Stomach (tissue), 8 donors: ENCODE measurements at regions not wholly inside any gene's neighbourhood (a gene's known extent, or its start where the extent isn't known, plus 50 kb on each side); places are given as distances from the start of the nearest gene placed in this dataset.

Experiments used
- DNase-seq, 2 donors: peaks; one replicate each; pipeline versions ENCODE4 v3.0.0 to v3.0.0-alpha.2; 2013 to 2019
- H3K27ac ChIP-seq, 5 donors: fragments of 200-600 bp in 4 of 5; sonication (generic) in 4 of 5; one replicate each; pipeline ENCODE4 v1.5.1; 2013 to 2019; ENCODE audit warnings: mild to moderate bottlenecking in 1 of 5, moderate library complexity in 1 of 5
- H3K27me3 ChIP-seq, 3 donors: fragments of 200-600 bp; sonication (generic); one replicate each; pipeline ENCODE4 v1.5.1; 2017 to 2019; ENCODE audit warnings: mixed run types in 1 of 3
- H3K36me3 ChIP-seq, 4 donors: fragments of 200-600 bp; sonication (generic); 1 replicate in 3 of 4; 2 replicates in 1 of 4; pipeline ENCODE4 v1.5.1; 2016 to 2019
- H3K4me1 ChIP-seq, 4 donors: fragments of 200-600 bp; sonication (generic); one replicate each; pipeline ENCODE4 v1.5.1; 2016 to 2019
- H3K4me3 ChIP-seq, 4 donors: fragments of 200-600 bp; sonication (generic) in 3 of 4; one replicate each; pipeline ENCODE4 v1.5.1; 2016 to 2019; ENCODE audit warnings: mild to moderate bottlenecking in 1 of 4
- H3K9me3 ChIP-seq, 4 donors: fragments of 200-600 bp; sonication (generic); one replicate each; pipeline ENCODE4 v1.5.1; 2016 to 2019
- EP300 ChIP-seq: sonication (generic); formaldehyde crosslinking; IDR thresholded peaks from one replicate; pipeline ENCODE4 v1.6.1; 2017; ENCODE audit warnings: antibody characterized with exemption
- POLR2A ChIP-seq, 4 donors: fragments of 450-650 bp; IDR thresholded peaks; one replicate each; pipeline ENCODE4 v1.6.1; 2016; ENCODE audit warnings: antibody characterized with exemption in 4 of 4, control low read depth in 2 of 4, mild to moderate bottlenecking in 1 of 4, moderate library complexity in 1 of 4
- POLR2AphosphoS5 ChIP-seq, 3 donors: sonication (generic); formaldehyde crosslinking; IDR thresholded peaks; one replicate each; pipeline ENCODE4 v1.6.1; 2016; ENCODE audit warnings: antibody characterized with exemption in 3 of 3
- WGBS, 5 donors: extraction: QIAGEN DNeasy Blood & Tissue Kit in 3 of 5; methylation state at CpG; one replicate each; pipeline versions ENCODE4 v1.1.5 to v1.1.7; 2013 to 2018; 5-methylcytosine and 5-hydroxymethylcytosine counted together
- intact Hi-C: fragments of 100-400 bp; cut with DNase I; formaldehyde crosslinking; loops from one replicate; pipeline ENCODE4 v1.15.1; 2023; ENCODE audit warnings: low total_unique reads
- TF ChIP-seq, protein P1 (sequence below), 7 experiments: fragments of 450-650 bp in 4 of 7; fragments of 200-600 bp in 3 of 7; sonication (generic) in 3 of 7; IDR thresholded peaks; one replicate each; pipeline ENCODE4 v1.5.1; 2016 to 2019; ENCODE audit warnings: antibody characterized with exemption in 7 of 7, control low read depth in 2 of 7, mild to moderate bottlenecking in 1 of 7
- donor health status: healthy with polysubstance abuse.
- donor health status: Bipolar disorder and iron deficiency.
- donor health status: healthy.

DNA sequence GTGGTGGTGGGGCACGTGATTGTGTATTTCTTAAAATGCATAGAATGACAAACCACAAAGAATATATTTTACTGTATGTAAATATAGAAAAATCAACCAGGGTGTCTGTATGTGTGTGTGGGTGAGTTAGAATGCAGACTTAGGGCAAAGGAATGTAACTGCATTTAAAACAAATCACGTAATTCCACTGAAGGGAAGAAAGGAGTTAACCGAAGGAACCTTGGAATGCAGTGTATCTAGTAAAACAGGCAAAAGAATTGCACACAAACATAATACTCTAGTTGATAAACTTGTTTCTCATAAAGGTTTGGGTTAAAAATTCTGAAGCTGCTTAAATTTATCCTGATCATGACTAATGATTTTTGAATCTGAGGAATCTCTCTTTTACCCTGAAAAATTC is 134.9 kb downstream of the ADRA2A start:
- TF ChIP-seq EP300 = no peak
- TF ChIP-seq POLR2A (IDR thresholded peaks at IDR 0.05) = no peak
- TF ChIP-seq POLR2AphosphoS5 (IDR thresholded peaks at IDR 0.05) = no peak
- TF ChIP-seq, protein P1, sequence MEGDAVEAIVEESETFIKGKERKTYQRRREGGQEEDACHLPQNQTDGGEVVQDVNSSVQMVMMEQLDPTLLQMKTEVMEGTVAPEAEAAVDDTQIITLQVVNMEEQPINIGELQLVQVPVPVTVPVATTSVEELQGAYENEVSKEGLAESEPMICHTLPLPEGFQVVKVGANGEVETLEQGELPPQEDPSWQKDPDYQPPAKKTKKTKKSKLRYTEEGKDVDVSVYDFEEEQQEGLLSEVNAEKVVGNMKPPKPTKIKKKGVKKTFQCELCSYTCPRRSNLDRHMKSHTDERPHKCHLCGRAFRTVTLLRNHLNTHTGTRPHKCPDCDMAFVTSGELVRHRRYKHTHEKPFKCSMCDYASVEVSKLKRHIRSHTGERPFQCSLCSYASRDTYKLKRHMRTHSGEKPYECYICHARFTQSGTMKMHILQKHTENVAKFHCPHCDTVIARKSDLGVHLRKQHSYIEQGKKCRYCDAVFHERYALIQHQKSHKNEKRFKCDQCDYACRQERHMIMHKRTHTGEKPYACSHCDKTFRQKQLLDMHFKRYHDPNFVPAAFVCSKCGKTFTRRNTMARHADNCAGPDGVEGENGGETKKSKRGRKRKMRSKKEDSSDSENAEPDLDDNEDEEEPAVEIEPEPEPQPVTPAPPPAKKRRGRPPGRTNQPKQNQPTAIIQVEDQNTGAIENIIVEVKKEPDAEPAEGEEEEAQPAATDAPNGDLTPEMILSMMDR (IDR thresholded peaks at IDR 0.05) = no peak
- no peaks in the 10 kb centered on the region for H3K36me3 ChIP-seq
- no peak overlapping the region for H3K27ac ChIP-seq
- WGBS, 5 donors = 63 to 77% (median 69%) methylated on average over 3 of the region's 3 CpGs
- peaks cover 0 to 5% (median 0%) of the 10 kb centered on the region in 4 donors for H3K9me3 ChIP-seq
- no peaks in the 10 kb centered on the region for H3K4me1 ChIP-seq
- H3K4me3 ChIP-seq = no peak overlapping the region
- intact Hi-C loops = no loop called here
- DNase-seq = no peak
- peaks cover 0 to 14% (median 0%) of the 10 kb centered on the region in 3 donors for H3K27me3 ChIP-seq

DNA sequence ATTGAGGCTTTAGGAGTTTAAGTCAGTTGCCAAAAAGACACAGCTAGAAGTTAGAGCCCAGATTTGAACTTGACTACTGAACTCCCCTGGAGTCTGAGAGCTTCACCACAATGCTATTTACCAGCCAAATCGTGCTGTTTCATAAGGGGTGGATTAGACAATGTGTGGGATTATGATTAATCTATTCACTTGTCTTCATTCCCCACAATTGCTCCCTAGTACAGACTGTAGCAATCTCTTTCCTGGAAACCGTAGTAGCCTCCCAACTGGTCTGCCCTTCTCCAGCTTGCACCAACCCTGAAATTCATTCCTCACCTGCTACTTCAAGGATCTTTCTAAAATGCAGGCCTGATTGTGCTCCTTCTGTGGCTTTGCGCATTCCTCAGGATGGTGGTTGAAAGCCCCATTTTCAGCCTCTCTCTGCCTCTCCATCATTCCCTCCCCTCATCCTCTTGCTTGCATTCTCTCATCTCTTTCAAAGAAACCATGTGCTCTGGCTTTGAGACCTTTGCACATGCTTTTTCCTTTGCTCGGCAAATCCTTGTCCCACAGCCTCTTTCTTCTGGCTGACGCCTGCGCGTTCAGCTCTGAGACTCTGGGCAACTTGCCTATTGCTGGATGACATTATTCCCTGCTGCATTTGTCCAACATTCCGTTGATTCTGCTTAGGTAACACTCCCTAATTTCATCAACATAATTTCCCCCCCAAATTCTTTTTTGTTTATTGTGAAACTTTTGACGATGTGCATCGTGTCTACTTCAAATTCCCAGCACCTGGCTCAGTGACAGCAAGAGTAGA is 145.1 kb downstream of the ADRA2A start:
- intact Hi-C loops = no loop called here
- 71 to 80% (median 79%) methylated on average over 10 of the region's 10 CpGs for WGBS, 5 donors
- Histone ChIP-seq H3K9me3 (peaks cover 0 to 8% (median 0%) of the 10 kb centered on the region in 4 donors), H3K36me3 (no peaks in the 10 kb centered on the region), H3K27me3 (peaks cover 0 to 16% (median 0%) of the 10 kb centered on the region in 3 donors), H3K27ac (no peak overlapping the region), H3K4me3 (no peak overlapping the region), H3K4me1 (no peaks in the 10 kb centered on the region)
- TF ChIP-seq POLR2AphosphoS5 (IDR thresholded peaks at IDR 0.05) (no peak), EP300 (no peak), POLR2A (IDR thresholded peaks at IDR 0.05) (no peak)
- TF ChIP-seq, protein P1 (IDR thresholded peaks at IDR 0.05) = no peak
- DNase-seq = peak in 1 of 2 donors; percentile 13

DNA sequence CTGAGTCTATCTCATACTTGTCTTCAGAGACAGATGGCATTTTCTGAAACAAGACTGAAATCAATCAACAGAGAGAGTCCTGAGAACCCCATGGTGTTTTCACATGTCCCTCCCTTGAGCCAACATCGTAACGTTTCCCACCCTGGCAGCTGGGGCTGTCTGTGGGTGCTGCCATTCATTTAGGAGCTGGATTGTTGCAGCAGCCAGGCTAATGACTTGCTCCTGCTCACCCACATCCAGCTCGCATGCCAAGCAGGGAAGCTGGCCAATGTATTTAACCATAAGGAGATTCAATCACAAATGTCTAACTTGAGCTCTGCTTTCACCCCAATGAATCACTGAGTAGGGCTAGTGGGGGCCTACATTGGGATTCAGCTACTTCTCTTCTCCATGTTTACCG is 146.1 kb downstream of the ADRA2A start:
- TF ChIP-seq POLR2A (IDR thresholded peaks at IDR 0.05) = no peak
- TF ChIP-seq EP300 = no peak
- TF ChIP-seq, protein P1 (IDR thresholded peaks at IDR 0.05) = no peak
- TF ChIP-seq POLR2AphosphoS5 (IDR thresholded peaks at IDR 0.05) = no peak
- Histone ChIP-seq H3K27ac (no peak overlapping the region), H3K36me3 (no peaks in the 10 kb centered on the region), H3K27me3 (peaks cover 0 to 19% (median 0%) of the 10 kb centered on the region in 3 donors), H3K4me1 (no peaks in the 10 kb centered on the region), H3K4me3 (no peak overlapping the region), H3K9me3 (peaks cover 0 to 8% (median 0%) of the 10 kb centered on the region in 4 donors)
- DNase-seq = no peak
- 63 to 78% (median 69%) methylated on average over 4 of the region's 4 CpGs for WGBS, 5 donors
- intact Hi-C loops = no loop called here

DNA sequence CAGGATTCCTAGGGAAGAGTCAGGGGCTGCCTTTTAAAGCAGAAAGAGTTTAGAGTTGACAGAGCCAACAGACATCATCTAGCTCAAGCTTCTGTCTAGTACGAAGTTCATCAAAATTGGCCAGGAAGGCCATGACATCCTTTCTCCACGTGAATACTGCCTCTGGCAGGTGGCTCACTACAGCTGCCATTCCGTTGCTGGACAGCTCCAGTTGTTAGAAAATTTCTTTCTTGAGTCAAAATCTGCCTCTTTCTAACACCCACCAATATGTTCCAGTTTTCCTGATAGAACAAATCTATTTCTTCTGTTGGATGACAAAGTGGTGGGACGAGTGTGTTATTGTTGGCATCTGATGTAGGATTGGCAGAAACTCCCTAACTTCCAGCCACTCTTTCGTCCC is 154.9 kb downstream of the ADRA2A start:
- Histone ChIP-seq H3K4me3 (no peak overlapping the region), H3K27ac (no peak overlapping the region), H3K27me3 (peaks cover 0 to 5% (median 0%) of the 10 kb centered on the region in 3 donors), H3K9me3 (no peaks in the 10 kb centered on the region), H3K4me1 (no peaks in the 10 kb centered on the region), H3K36me3 (no peaks in the 10 kb centered on the region)
- WGBS, 5 donors = 39 to 56% (median 43%) methylated on average over 5 of the region's 5 CpGs
- TF ChIP-seq POLR2A (IDR thresholded peaks at IDR 0.05) = no peak
- TF ChIP-seq, protein P1 (IDR thresholded peaks at IDR 0.05) = no peak
- intact Hi-C loops = no loop called here
- no peak for DNase-seq
